ENCODE measurements at regions not wholly inside any gene's neighbourhood (a gene's known extent, or its start where the extent isn't known, plus 50 kb on each side); places are given as distances from the start of the nearest gene placed in this dataset.
"Not testable (repeated sequence)": the region's sequence is repeated elsewhere in the genome, so short reads cannot be mapped to it uniquely, and the experiment has no call there.

GRCh38 chr16:87208968-87209367, 108.2 kb downstream of the C16orf95 start:
- DNase-seq = not testable (repeated sequence)

GRCh38 chr16:87209808-87210512, 107.2 kb downstream of the C16orf95 start:
- DNase-seq = no peak

- DNase-seq = no peak
These were observed 106.3 kb downstream of the C16orf95 start for GRCh38 chr16:87210894-87211293.

- no peak for DNase-seq
These were observed 105.2 kb downstream of the C16orf95 start for GRCh38 chr16:87212026-87212425.

- no peak for DNase-seq
These were observed 103.7 kb downstream of the C16orf95 start for GRCh38 chr16:87213536-87213935.

- DNase-seq = no peak
These were observed 100.9 kb downstream of the C16orf95 start for GRCh38 chr16:87216148-87216840.

- DNase-seq = no peak
These were observed 100.3 kb downstream of the C16orf95 start for GRCh38 chr16:87216841-87217275.

GRCh38 chr16:87217802-87218201, 99.4 kb downstream of the C16orf95 start:
- not testable (repeated sequence) for DNase-seq

- no peak for DNase-seq
These were observed 98.7 kb downstream of the C16orf95 start for GRCh38 chr16:87218281-87219055.

GRCh38 chr16:87219287-87219909, 97.8 kb downstream of the C16orf95 start:
- no peak for DNase-seq

GRCh38 chr16:87221633-87222032, 95.6 kb downstream of the C16orf95 start:
- DNase-seq = no peak

GRCh38 chr16:87222335-87222734, 94.9 kb downstream of the C16orf95 start:
- no peak for DNase-seq

GRCh38 chr16:87223656-87224248, 93.4 kb downstream of the C16orf95 start:
- DNase-seq = no peak

GRCh38 chr16:87226926-87227295, 90.3 kb downstream of the C16orf95 start:
- DNase-seq = no peak

- no peak for DNase-seq
These were observed 89.8 kb downstream of the C16orf95 start for GRCh38 chr16:87227296-87227951.

- DNase-seq = no peak
These were observed 88.8 kb downstream of the C16orf95 start for GRCh38 chr16:87228363-87228762.

- no peak for DNase-seq
These were observed 87.7 kb downstream of the C16orf95 start for GRCh38 chr16:87229230-87230188.

GRCh38 chr16:87230571-87230970, 86.6 kb downstream of the C16orf95 start:
- DNase-seq = no peak

- no peak for DNase-seq
These were observed 85.9 kb downstream of the C16orf95 start for GRCh38 chr16:87231295-87231694.

GRCh38 chr16:87231911-87232310, 85.3 kb downstream of the C16orf95 start:
- no peak for DNase-seq

Measured in left kidney (tissue), 1 donor.